Erythroblast (primary cell): ENCODE measurements at regions not wholly inside any gene's neighbourhood (a gene's known extent, or its start where the extent isn't known, plus 50 kb on each side); places are given as distances from the start of the nearest gene placed in this dataset.

Experiments
- GATA1 ChIP-seq: IDR thresholded peaks from 2 replicates; pipeline ENCODE4 v1.6.1; 2011; ENCODE audit warnings: low read depth, mild to moderate bottlenecking, control low read depth, low read length, moderate library complexity
- POLR2A ChIP-seq: IDR thresholded peaks from 2 replicates; pipeline ENCODE4 v1.6.1; 2011; ENCODE audit warnings: mild to moderate bottlenecking, low read length

DNA sequence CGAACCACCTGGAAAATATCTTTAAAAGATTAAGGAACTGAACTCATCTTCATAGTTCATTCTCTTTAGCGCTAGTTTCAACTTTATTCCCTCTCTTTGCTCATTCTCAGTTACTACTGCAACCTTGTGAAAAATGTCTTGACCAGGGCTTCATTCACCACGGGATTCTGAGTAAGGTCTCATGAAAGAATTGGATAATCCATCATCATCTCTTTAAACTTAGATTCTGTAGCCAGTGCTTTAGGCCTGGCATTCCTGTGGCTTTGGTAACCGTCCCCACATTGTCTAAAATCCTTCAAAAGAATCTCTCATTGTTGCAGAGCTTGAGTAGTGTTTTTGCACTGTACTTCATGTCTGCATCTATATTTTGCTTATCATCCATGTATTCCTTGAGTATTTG is 229.5 kb downstream of the ETAA1 start:
- TF ChIP-seq POLR2A (no peak), GATA1 (no peak)
